Subcutaneous abdominal adipose tissue (tissue), 5 donors: ENCODE measurements at regions not wholly inside any gene's neighbourhood (a gene's known extent, or its start where the extent isn't known, plus 50 kb on each side); places are given as distances from the start of the nearest gene placed in this dataset.
"Not testable (repeated sequence)": the region's sequence is repeated elsewhere in the genome, so short reads cannot be mapped to it uniquely, and the experiment has no call there.

Experiments used
- H3K27ac ChIP-seq: one replicate; pipeline ENCODE4 v1.7.0; 2013; ENCODE audit warnings: low read depth, mild to moderate bottlenecking, inconsistent platforms, low read length, moderate library complexity
- H3K27me3 ChIP-seq, 5 donors: one replicate each; pipeline ENCODE4 v1.7.0; 2013; ENCODE audit warnings: low read length in 5 of 5, inconsistent platforms in 1 of 5; ENCODE audit not compliant: control insufficient read depth in 5 of 5, insufficient read depth in 4 of 5
- H3K36me3 ChIP-seq, 5 donors: one replicate each; pipeline ENCODE4 v1.7.0; 2013; ENCODE audit warnings: low read length in 5 of 5; ENCODE audit not compliant: control insufficient read depth in 5 of 5, insufficient read depth in 5 of 5
- H3K4me1 ChIP-seq, 5 donors: one replicate each; pipeline ENCODE4 v1.7.0; 2013; ENCODE audit warnings: low read length in 5 of 5, mild to moderate bottlenecking in 3 of 5, moderate library complexity in 1 of 5; ENCODE audit not compliant: control insufficient read depth in 5 of 5, insufficient read depth in 5 of 5
- H3K4me3 ChIP-seq, 5 donors: one replicate each; pipeline ENCODE4 v1.7.0; 2013; ENCODE audit warnings: low read length in 5 of 5, low read depth in 1 of 5
- H3K9ac ChIP-seq, 5 donors: one replicate each; pipeline ENCODE4 v1.7.0; 2013; ENCODE audit warnings: low read length in 5 of 5, mild to moderate bottlenecking in 4 of 5, moderate library complexity in 3 of 5
- H3K9me3 ChIP-seq, 5 donors: one replicate each; pipeline ENCODE4 v1.7.0; 2013; ENCODE audit warnings: low read length in 5 of 5; ENCODE audit not compliant: control insufficient read depth in 5 of 5
- donor health status: healthy.
- donor health status: healthy.
- donor health status: healthy.
- donor health status: healthy.
- donor health status: healthy.

- H3K36me3 ChIP-seq: peaks cover 0 to 10% (median 0%) of the 10 kb centered on the region in 5 donors
- H3K27me3 ChIP-seq: no peaks in the 10 kb centered on the region
- H3K9me3 ChIP-seq: peaks cover 23 to 71% (median 51%) of the 10 kb centered on the region in 5 donors
- H3K9ac ChIP-seq: no peak overlapping the region
- H3K4me3 ChIP-seq: peak overlapping the region in 1 of 5 donors; percentile 3
- H3K27ac ChIP-seq: no peak overlapping the region
- H3K4me1 ChIP-seq: no peaks in the 10 kb centered on the region
These were observed 88.5 kb upstream of the ZNF267 start for GRCh38 chr16:31785126-31785525.

- Histone ChIP-seq H3K4me1 (no peaks in the 10 kb centered on the region), H3K9ac (no peak overlapping the region), H3K27ac (no peak overlapping the region), H3K9me3 (peaks cover 12 to 35% (median 23%) of the 10 kb centered on the region in 5 donors), H3K4me3 (no peak overlapping the region), H3K36me3 (no peaks in the 10 kb centered on the region), H3K27me3 (no peaks in the 10 kb centered on the region)
These were observed 66.5 kb upstream of the ZNF267 start for GRCh38 chr16:31807086-31807485.

GRCh38 chr16:31810863-31811262 is 62.7 kb upstream of the ZNF267 start:
- no peak overlapping the region for H3K9ac ChIP-seq
- H3K4me1 ChIP-seq: no peaks in the 10 kb centered on the region
- H3K36me3 ChIP-seq: no peaks in the 10 kb centered on the region
- H3K27me3 ChIP-seq: no peaks in the 10 kb centered on the region
- no peak overlapping the region for H3K27ac ChIP-seq
- no peak overlapping the region for H3K4me3 ChIP-seq
- peaks cover 9 to 24% (median 14%) of the 10 kb centered on the region in 5 donors for H3K9me3 ChIP-seq

GRCh38 chr16:31816141-31816540 is 57.5 kb upstream of the ZNF267 start:
- not testable (repeated sequence) for H3K4me1 ChIP-seq, H3K27ac ChIP-seq, H3K9ac ChIP-seq, H3K36me3 ChIP-seq, H3K4me3 ChIP-seq, H3K27me3 ChIP-seq
- H3K9me3 ChIP-seq: peaks cover 4 to 18% (median 11%) of the 10 kb centered on the region in 5 donors

- H3K36me3 ChIP-seq: no peaks in the 10 kb centered on the region
- no peak overlapping the region for H3K27ac ChIP-seq
- peak overlapping the region in 1 of 5 donors; percentile 15 for H3K4me3 ChIP-seq
- H3K27me3 ChIP-seq: peaks cover 0 to 3% (median 2%) of the 10 kb centered on the region in 5 donors
- no peak overlapping the region for H3K9ac ChIP-seq
- peaks cover 4 to 20% (median 11%) of the 10 kb centered on the region in 5 donors for H3K9me3 ChIP-seq
- no peaks in the 10 kb centered on the region for H3K4me1 ChIP-seq
These were observed 54.2 kb upstream of the ZNF267 start for GRCh38 chr16:31819386-31819785.

GRCh38 chr16:31819948-31820347 is 53.7 kb upstream of the ZNF267 start:
- Histone ChIP-seq H3K27me3 (peaks cover 0 to 3% (median 2%) of the 10 kb centered on the region in 5 donors), H3K9me3 (peaks cover 4 to 23% (median 11%) of the 10 kb centered on the region in 5 donors), H3K9ac (no peak overlapping the region), H3K4me3 (peak overlapping the region in 1 of 5 donors; percentile 15), H3K4me1 (no peaks in the 10 kb centered on the region), H3K27ac (no peak overlapping the region), H3K36me3 (no peaks in the 10 kb centered on the region)
